ENCODE measurements at regions not wholly inside any gene's neighbourhood (a gene's known extent, or its start where the extent isn't known, plus 50 kb on each side); places are given as distances from the start of the nearest gene placed in this dataset.

- intact Hi-C loops (cut with micrococcal nuclease; ENCODE audit: unreplicated experiment) = no loop called here
- Histone ChIP-seq H3F3A (ENCODE audit: insufficient read depth, low read depth) (no peaks in the 10 kb centered on the region), H3K4me1 (replicated peaks; ENCODE audit: insufficient read depth) (no peaks in the 10 kb centered on the region), H3K36me3 (ENCODE audit: low read depth) (no peaks in the 10 kb centered on the region), H3K9me3 (ENCODE audit: insufficient read depth, low read depth) (no peaks in the 10 kb centered on the region), H3K27ac (no peak overlapping the region), H3K4me2 (no peak overlapping the region), H3K4me3 (no peak overlapping the region), H3K9me2 (ENCODE audit: insufficient read depth) (no peaks in the 10 kb centered on the region; the same call in 1 of the 2 replicates), H2AFZ (no peak overlapping the region), H4K20me1 (ENCODE audit: insufficient read depth) (no peaks in the 10 kb centered on the region), H3K27me3 (ENCODE audit: insufficient read depth, low read depth) (no peaks in the 10 kb centered on the region), H3K79me2 (ENCODE audit: low read depth) (no peaks in the 10 kb centered on the region)
- POLR2A ChIA-PET (ENCODE audit: unreplicated experiment) = no interaction called here
- TF ChIP-seq EZH2 (IDR thresholded peaks at IDR 0.05; ENCODE audit: low read depth) (no peak), CTCF (conservative IDR thresholded peaks at IDR 0.05) (no peak)
- no TSS peak for BruUV-seq (replicated peaks)
- CTCF ChIA-PET = no interaction called here
- no peak for DNase-seq
Observed at GRCh38 chr2:52194342-52194741, 1162.4 kb upstream of the NRXN1 start.

GRCh38 chr2:52193804-52194203, 1161.9 kb upstream of the NRXN1 start:
- DNase-seq = no peak
- BruUV-seq (replicated peaks) = no TSS peak
- Histone ChIP-seq H4K20me1 (ENCODE audit: insufficient read depth) (no peaks in the 10 kb centered on the region), H3K79me2 (ENCODE audit: low read depth) (no peaks in the 10 kb centered on the region), H3K4me1 (replicated peaks; ENCODE audit: insufficient read depth) (no peaks in the 10 kb centered on the region), H3K4me2 (no peak overlapping the region), H3K27ac (no peak overlapping the region), H3K4me3 (no peak overlapping the region), H2AFZ (no peak overlapping the region), H3K27me3 (ENCODE audit: insufficient read depth, low read depth) (no peaks in the 10 kb centered on the region), H3K9me3 (ENCODE audit: insufficient read depth, low read depth) (no peaks in the 10 kb centered on the region), H3K36me3 (ENCODE audit: low read depth) (no peaks in the 10 kb centered on the region), H3F3A (ENCODE audit: insufficient read depth, low read depth) (no peaks in the 10 kb centered on the region), H3K9me2 (ENCODE audit: insufficient read depth) (no peaks in the 10 kb centered on the region; the same call in 1 of the 2 replicates)
- no peak for TF ChIP-seq EZH2 (IDR thresholded peaks at IDR 0.05; ENCODE audit: low read depth)
- TF ChIP-seq CTCF (conservative IDR thresholded peaks at IDR 0.05) = no peak
- POLR2A ChIA-PET (ENCODE audit: unreplicated experiment) = no interaction called here
- intact Hi-C loops (cut with micrococcal nuclease; ENCODE audit: unreplicated experiment) = no loop called here
- CTCF ChIA-PET = no interaction called here

DNA sequence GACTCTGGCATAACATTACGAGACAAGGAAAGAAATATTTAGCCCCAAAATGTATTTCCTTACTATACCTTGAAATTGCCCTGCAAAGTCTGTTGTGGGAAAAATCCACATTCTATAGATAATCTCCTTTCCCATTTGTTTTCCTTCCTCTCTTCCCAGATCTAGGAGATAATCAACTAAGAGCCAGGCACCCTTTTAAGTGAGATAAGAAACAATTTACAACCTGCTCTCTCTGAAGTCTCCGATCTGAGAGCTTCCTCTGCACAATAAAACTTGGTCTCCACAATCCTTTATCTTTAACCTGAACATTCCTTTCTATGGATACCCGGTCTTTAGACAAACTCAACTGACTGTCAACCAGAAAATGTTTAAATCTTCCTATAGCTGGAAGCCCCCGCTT, 1160.7 kb upstream of the NRXN1 start:
- TF ChIP-seq CTCF (conservative IDR thresholded peaks at IDR 0.05) = no peak
- no peak for TF ChIP-seq EZH2 (IDR thresholded peaks at IDR 0.05; ENCODE audit: low read depth)

More for the DNA sequence above, 1160.7 kb upstream of the NRXN1 start:
- no peaks in the 10 kb centered on the region for H3K9me3 ChIP-seq (ENCODE audit: insufficient read depth, low read depth)
- no peak overlapping the region for H2AFZ ChIP-seq
- DNase-seq = no peak
- H3K27me3 ChIP-seq (ENCODE audit: insufficient read depth, low read depth) = no peaks in the 10 kb centered on the region
- H3K27ac ChIP-seq = no peak overlapping the region
- no peaks in the 10 kb centered on the region for H3K36me3 ChIP-seq (ENCODE audit: low read depth)
- H3K9me2 ChIP-seq (ENCODE audit: insufficient read depth) = no peaks in the 10 kb centered on the region; the same call in 1 of the 2 replicates
- ChIA-PET POLR2A (ENCODE audit: unreplicated experiment) (no interaction called here), CTCF (no interaction called here)
- no peaks in the 10 kb centered on the region for H4K20me1 ChIP-seq (ENCODE audit: insufficient read depth)
- H3F3A ChIP-seq (ENCODE audit: insufficient read depth, low read depth) = no peaks in the 10 kb centered on the region
- intact Hi-C loops (cut with micrococcal nuclease; ENCODE audit: unreplicated experiment) = no loop called here
- no peaks in the 10 kb centered on the region for H3K79me2 ChIP-seq (ENCODE audit: low read depth)
- no TSS peak for BruUV-seq (replicated peaks)
- H3K4me3 ChIP-seq = no peak overlapping the region
- H3K4me1 ChIP-seq (replicated peaks; ENCODE audit: insufficient read depth) = no peaks in the 10 kb centered on the region
- no peak overlapping the region for H3K4me2 ChIP-seq

Data from PC-9 (cell line).